Renal cortical epithelial cell (primary cell): ENCODE measurements at regions not wholly inside any gene's neighbourhood (a gene's known extent, or its start where the extent isn't known, plus 50 kb on each side); places are given as distances from the start of the nearest gene placed in this dataset.

Source experiments
- DNase-seq: peaks from one replicate; pipeline ENCODE4 v3.0.0-alpha.2; 2011; ENCODE audit warnings: low read depth

- DNase-seq, result no peak
These were observed 103.8 kb upstream of the PCDH10 start for GRCh38 chr4:133045288-133045687.

- no peak for DNase-seq
These were observed 102.9 kb upstream of the PCDH10 start for GRCh38 chr4:133046156-133046555.

DNA sequence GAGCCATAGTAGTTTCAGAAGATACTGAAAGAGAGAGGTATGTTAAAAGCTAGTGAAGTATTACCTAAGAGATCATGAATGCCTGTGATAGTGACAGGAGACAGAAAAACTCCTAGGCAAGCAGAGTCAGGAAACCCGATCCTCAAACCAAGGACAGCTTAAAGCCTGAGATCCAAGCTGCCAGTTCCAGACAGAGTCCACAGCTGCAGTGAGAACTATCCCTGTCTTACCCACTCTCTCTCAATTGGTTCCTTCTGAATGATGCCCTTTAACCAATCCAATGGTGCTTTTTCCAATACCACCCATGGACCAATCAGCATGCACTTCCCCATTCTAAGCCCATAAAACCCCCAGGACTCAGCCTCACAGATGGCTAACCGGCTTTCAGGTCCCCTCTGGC is 90.4 kb upstream of the PCDH10 start:
- no peak for DNase-seq

DNA sequence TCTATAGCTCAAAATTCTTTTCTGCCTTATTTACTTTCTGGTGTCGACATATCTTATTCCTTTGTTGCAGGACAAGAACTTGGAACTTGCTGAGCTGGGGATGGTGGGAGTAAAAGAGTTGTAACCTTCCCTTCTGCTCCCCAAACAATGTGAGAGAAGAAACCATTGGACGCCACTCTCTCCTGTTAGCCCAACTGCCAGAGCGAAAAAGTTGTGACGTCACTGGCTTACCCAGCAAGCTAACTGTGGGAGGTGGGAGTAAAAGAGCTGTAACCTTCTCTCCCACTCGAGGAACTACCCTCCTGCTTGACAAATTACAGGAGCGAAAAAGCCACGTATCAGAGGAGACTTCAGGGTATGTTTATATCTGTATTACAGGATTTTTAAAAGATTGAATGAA is 90.0 kb upstream of the PCDH10 start:
- no peak for DNase-seq

- peak; percentile 2 for DNase-seq
These were observed 86.2 kb upstream of the PCDH10 start for GRCh38 chr4:133062851-133063250.

- no peak for DNase-seq
These were observed 81.0 kb upstream of the PCDH10 start for GRCh38 chr4:133068083-133068482.

- no peak for DNase-seq
These were observed 67.8 kb upstream of the PCDH10 start for GRCh38 chr4:133081246-133081645.

GRCh38 chr4:133084421-133084820 is 64.7 kb upstream of the PCDH10 start:
- no peak for DNase-seq

GRCh38 chr4:133095591-133095990 is 53.5 kb upstream of the PCDH10 start:
- no peak for DNase-seq

DNA sequence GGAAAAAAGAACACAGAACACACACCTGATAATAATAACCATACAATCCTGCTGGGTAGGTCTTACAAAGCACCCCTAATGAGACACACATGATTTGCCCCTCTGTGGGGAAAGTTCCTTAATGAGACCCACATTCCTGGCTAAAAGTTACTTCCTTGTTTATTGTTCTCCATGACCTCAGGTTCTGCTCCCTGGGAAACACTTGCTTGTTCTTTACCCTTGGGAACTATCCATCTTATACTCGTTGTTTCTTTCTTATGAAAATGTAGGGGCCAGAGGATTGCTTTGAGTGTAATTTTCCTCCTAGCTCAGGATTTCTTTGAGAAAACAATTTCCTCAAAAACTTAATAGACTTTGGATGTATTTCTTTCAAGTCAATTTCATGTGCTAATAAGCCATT is 52.1 kb upstream of the PCDH10 start:
- no peak for DNase-seq
